PC-9 (cell line): ENCODE measurements at regions not wholly inside any gene's neighbourhood (a gene's known extent, or its start where the extent isn't known, plus 50 kb on each side); places are given as distances from the start of the nearest gene placed in this dataset.

Experiments used
- BruUV-seq: library from RNA; stranded (reverse); fragments of 400-500 nt; replicated peaks from 2 replicates; lab custom pipeline; 2021; lab: Mats Ljungman, UMichigan
- CTCF ChIA-PET: fragments of 300-600 bp; sonication (Branson Sonifier 250); formaldehyde crosslinking; loops from one replicate; lab custom pipeline; 2022; ENCODE audit warnings: antibody characterized with exemption; lab: Charles Lee
- POLR2A ChIA-PET: fragments of 300-600 bp; sonication (Branson Sonifier 250); formaldehyde crosslinking; loops from one replicate; lab custom pipeline; 2022; ENCODE audit warnings: antibody characterized with exemption; ENCODE audit not compliant: unreplicated experiment; lab: Charles Lee
- DNase-seq, 2 experiments: peaks; one replicate each; pipeline versions ENCODE4 v3.0.0 to v3.0.0-alpha.2; 2015 to 2022; ENCODE audit warnings: mixed read lengths in 1 of 2
- H2AFZ ChIP-seq: fragments of 200-600 bp; sonication (generic); 2 replicates; pipeline ENCODE4 v1.8.1; 2017; ENCODE audit warnings: antibody characterized with exemption
- H3F3A ChIP-seq: fragments of 200-600 bp; sonication (generic); 2 replicates; pipeline ENCODE4 v1.8.1; 2017; ENCODE audit warnings: antibody characterized with exemption, mild to moderate bottlenecking, low read depth; ENCODE audit not compliant: insufficient read depth
- H3K27ac ChIP-seq: fragments of 200-600 bp; sonication (generic); 2 replicates; pipeline ENCODE4 v1.6.1; 2016; ENCODE audit warnings: mixed run types
- H3K27me3 ChIP-seq: fragments of 200-600 bp; sonication (generic); 2 replicates; pipeline ENCODE4 v1.6.1; 2016; ENCODE audit warnings: low read depth, mixed run types; ENCODE audit not compliant: insufficient read depth
- H3K36me3 ChIP-seq: fragments of 200-600 bp; sonication (generic); 2 replicates; pipeline ENCODE4 v1.6.1; 2016; ENCODE audit warnings: low read depth, mixed run types
- H3K4me1 ChIP-seq: fragments of 200-600 bp; sonication (generic); replicated peaks from 2 replicates; pipeline ENCODE4 v1.6.1; 2016; ENCODE audit warnings: mixed run types; ENCODE audit not compliant: insufficient read depth
- H3K4me2 ChIP-seq: fragments of 200-600 bp; sonication (generic); 2 replicates; pipeline ENCODE4 v1.6.1; 2017; ENCODE audit warnings: mixed run types
- H3K4me3 ChIP-seq: fragments of 200-600 bp; sonication (generic); 2 replicates; pipeline ENCODE4 v1.6.1; 2016; ENCODE audit warnings: mixed run types
- H3K79me2 ChIP-seq: fragments of 200-600 bp; sonication (generic); 2 replicates; pipeline ENCODE4 v1.6.1; 2017; ENCODE audit warnings: low read depth, mixed run types
- H3K9me2 ChIP-seq: fragments of 200-600 bp; sonication (generic); 2 replicates; pipeline ENCODE4 v1.8.1; 2017; ENCODE audit warnings: mild to moderate bottlenecking; ENCODE audit not compliant: insufficient read depth
- H3K9me3 ChIP-seq: fragments of 200-600 bp; sonication (generic); 2 replicates; pipeline ENCODE4 v1.8.1; 2016; ENCODE audit warnings: low read depth; ENCODE audit not compliant: insufficient read depth
- H4K20me1 ChIP-seq: fragments of 200-600 bp; sonication (generic); 2 replicates; pipeline ENCODE4 v1.8.1; 2017; ENCODE audit not compliant: insufficient read depth
- CTCF ChIP-seq: fragments of 200-600 bp; sonication (generic); conservative IDR thresholded peaks from 2 replicates; pipeline ENCODE4 v1.6.1; 2017; ENCODE audit warnings: mixed run types, antibody characterized with exemption, mild to moderate bottlenecking, moderate library complexity
- EZH2 ChIP-seq: fragments of 200-600 bp; sonication (generic); IDR thresholded peaks from 2 replicates; pipeline ENCODE4 v1.8.0; 2017; ENCODE audit warnings: antibody characterized with exemption, low read depth
- intact Hi-C: fragments of 100-400 bp; cut with micrococcal nuclease; formaldehyde crosslinking; loops from one replicate; pipeline ENCODE4 v1.10.0; 2022; ENCODE audit not compliant: unreplicated experiment

GRCh38 chr9:115328677-115329076 lies 210.7 kb upstream of the TNC start:
- H3K79me2 ChIP-seq = no peaks in the 10 kb centered on the region
- H3K4me1 ChIP-seq = no peaks in the 10 kb centered on the region
- ChIA-PET CTCF (no interaction called here), POLR2A (interaction anchor here (0.6 kb wide), 1 partner anchor 202 kb away, joined by 3 read pairs; no protein-coding TSS in a partner anchor)
- no peaks in the 10 kb centered on the region for H3K27me3 ChIP-seq
- H3K4me2 ChIP-seq = no peak overlapping the region
- DNase-seq = no peak
- TF ChIP-seq EZH2 = no peak
- TF ChIP-seq CTCF = no peak
- intact Hi-C loops = no loop called here
- no TSS peak for BruUV-seq
- H3F3A ChIP-seq = no peaks in the 10 kb centered on the region
- no peaks in the 10 kb centered on the region for H4K20me1 ChIP-seq
- no peak overlapping the region for H2AFZ ChIP-seq
- no peaks in the 10 kb centered on the region for H3K36me3 ChIP-seq
- no peaks in the 10 kb centered on the region; the same call in 1 of the 2 replicates for H3K9me3 ChIP-seq
- no peak overlapping the region for H3K4me3 ChIP-seq
- no peaks in the 10 kb centered on the region for H3K9me2 ChIP-seq
- no peak overlapping the region for H3K27ac ChIP-seq

GRCh38 chr9:115333277-115334070 lies 215.5 kb upstream of the TNC start:
- Histone ChIP-seq H3K4me2 (no peak overlapping the region), H3K27ac (no peak overlapping the region), H3K79me2 (no peaks in the 10 kb centered on the region), H4K20me1 (no peaks in the 10 kb centered on the region), H3F3A (no peaks in the 10 kb centered on the region), H3K4me1 (no peaks in the 10 kb centered on the region), H3K9me2 (no peaks in the 10 kb centered on the region), H2AFZ (no peak overlapping the region), H3K27me3 (no peaks in the 10 kb centered on the region), H3K9me3 (no peaks in the 10 kb centered on the region; the same call in 1 of the 2 replicates), H3K4me3 (no peak overlapping the region), H3K36me3 (no peaks in the 10 kb centered on the region)
- TF ChIP-seq EZH2 (no peak), CTCF (no peak)
- BruUV-seq = no TSS peak
- ChIA-PET CTCF (no interaction called here), POLR2A (no interaction called here)
- no peak for DNase-seq
- intact Hi-C loops = no loop called here

- no peak for TF ChIP-seq EZH2
- no peak for TF ChIP-seq CTCF
- POLR2A ChIA-PET = no interaction called here
- no peak overlapping the region for H3K27ac ChIP-seq
- no peaks in the 10 kb centered on the region for H4K20me1 ChIP-seq
- BruUV-seq = no TSS peak
- H3K36me3 ChIP-seq = no peaks in the 10 kb centered on the region
- H3K79me2 ChIP-seq = no peaks in the 10 kb centered on the region
- no peak for DNase-seq
- no peaks in the 10 kb centered on the region for H3K4me1 ChIP-seq
- no peaks in the 10 kb centered on the region for H3F3A ChIP-seq
- no peaks in the 10 kb centered on the region for H3K27me3 ChIP-seq
- H3K9me3 ChIP-seq = no peaks in the 10 kb centered on the region; the same call in 1 of the 2 replicates
- H3K4me3 ChIP-seq = no peak overlapping the region
- no peak overlapping the region for H3K4me2 ChIP-seq
- intact Hi-C loops = loop anchor here (5.0 kb wide), 1 partner anchor 112 kb away; no protein-coding TSS in a partner anchor
- CTCF ChIA-PET = no interaction called here
- no peaks in the 10 kb centered on the region for H3K9me2 ChIP-seq
- H2AFZ ChIP-seq = no peak overlapping the region
These were observed 217.5 kb upstream of the TNC start for GRCh38 chr9:115335439-115335838.
